NCI-H69 (cell line): ENCODE measurements at regions not wholly inside any gene's neighbourhood (a gene's known extent, or its start where the extent isn't known, plus 50 kb on each side); places are given as distances from the start of the nearest gene placed in this dataset.
"Not testable (repeated sequence)": the region's sequence is repeated elsewhere in the genome, so short reads cannot be mapped to it uniquely, and the experiment has no call there.

Experiments used
- DNase-seq: peaks from one replicate; lab custom pipeline; 2025; lab: John Stamatoyannopoulos, UW

DNA sequence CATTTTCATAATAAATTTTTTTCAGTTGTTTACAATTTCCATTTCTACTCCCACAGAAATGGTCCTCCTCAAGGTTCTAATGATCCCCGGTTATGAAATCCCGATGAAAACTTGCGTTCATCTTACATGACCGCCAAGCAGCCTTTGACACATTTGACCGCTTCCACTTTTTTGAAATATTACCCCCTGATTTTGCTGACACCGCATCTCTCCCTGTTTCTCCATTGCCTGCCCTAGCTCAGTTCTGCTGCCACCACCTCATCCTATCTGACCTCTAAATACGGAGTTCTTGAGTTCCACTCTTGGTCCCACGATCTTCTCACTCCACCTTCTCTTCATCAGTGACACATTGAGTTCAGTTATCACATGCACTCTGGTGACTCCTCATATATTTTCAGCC is 74.1 kb downstream of the SLC35B3 start:
- no peak for DNase-seq

DNA sequence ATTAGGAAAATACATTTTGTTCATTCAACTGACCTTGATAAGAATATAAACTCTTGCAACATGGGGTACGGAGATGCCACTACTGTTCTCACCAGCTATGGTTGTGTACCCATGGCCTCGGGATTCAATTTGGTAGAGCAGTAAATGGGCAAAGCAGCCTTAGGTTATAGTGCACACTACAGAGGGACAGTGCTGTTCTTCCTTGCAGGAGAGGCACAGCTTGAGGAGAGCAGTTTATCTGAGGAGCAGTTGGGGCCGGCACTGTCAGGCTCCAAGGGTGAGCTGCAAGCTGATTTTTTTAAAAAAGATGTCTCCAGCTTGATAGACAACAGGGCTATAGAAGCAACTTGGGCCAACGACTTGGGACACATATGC is 82.4 kb downstream of the SLC35B3 start:
- peak; percentile 41 for DNase-seq

DNA sequence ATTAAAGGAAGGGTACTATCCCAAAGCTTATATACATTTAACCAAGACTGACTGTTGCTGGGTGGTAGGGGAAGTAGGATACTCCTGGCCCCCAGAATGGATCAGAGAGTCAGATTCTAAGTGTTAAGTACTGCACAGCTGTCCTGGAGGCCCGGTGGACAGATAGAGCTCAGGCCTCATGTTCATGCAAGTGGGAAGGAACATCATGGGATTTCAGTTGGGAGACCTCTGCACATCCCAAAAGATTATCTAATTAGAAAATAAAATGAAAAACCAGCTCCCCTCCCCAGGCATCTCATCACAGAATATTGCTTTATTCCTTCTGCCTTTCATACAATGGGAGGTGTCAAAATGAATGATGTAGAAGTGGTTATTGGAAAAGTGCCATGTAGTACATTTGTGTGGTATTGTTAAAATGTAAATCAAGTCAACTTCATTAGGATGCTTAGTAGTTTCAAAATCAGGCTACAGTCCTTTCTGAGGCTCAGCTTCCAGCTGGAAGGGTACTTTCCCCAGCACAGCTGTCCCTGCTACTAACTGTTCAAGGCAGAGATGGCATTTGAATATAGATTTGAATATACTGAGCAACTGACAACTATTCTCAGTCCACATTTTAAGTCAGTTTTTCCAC is 82.9 kb downstream of the SLC35B3 start:
- DNase-seq, result peak; percentile 89

DNA sequence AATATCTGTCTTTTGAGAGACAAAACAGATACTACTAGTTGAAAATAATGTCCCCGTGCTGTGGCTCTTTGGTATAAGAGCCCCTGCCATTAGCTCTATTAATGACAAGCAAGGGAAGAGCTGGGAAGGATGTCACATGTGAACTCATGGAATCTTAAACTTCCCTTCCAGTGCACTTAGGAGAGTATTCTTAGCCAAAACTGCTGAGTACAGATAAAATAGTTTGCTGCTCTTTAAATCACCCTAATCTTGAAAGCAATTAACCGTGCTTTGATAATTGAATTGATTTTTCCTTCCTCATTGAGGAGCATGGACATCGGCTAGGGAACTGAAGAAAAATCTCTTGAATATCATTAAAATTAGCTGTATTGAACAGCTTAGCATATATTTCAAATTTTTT is 91.7 kb downstream of the SLC35B3 start:
- no peak for DNase-seq

DNA sequence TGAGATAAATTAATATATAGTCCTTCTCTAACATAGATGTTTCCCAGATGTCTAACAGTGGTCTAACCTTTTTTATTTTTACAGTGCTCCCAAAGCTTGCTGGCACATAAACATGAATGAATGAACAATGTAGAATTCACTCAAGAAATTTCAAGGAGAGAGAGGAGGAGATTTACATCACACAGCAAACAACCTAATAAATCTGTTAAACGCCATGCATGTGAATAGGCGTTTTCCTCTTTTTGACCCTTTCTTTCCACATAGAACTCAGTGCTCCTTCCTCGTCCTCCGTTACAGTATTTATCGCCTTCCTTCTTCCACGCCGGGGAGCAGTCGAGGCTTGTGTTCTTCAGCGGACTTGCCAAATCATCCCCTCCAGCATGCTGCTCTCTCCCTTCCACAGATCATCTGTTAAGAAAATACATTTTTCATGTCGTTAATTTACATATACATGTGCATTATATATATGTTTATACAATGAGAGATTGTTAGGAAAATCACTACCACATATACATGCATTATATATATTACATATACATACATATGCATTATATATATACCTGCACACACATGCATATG is 93.0 kb downstream of the SLC35B3 start:
- DNase-seq, result no peak

DNA sequence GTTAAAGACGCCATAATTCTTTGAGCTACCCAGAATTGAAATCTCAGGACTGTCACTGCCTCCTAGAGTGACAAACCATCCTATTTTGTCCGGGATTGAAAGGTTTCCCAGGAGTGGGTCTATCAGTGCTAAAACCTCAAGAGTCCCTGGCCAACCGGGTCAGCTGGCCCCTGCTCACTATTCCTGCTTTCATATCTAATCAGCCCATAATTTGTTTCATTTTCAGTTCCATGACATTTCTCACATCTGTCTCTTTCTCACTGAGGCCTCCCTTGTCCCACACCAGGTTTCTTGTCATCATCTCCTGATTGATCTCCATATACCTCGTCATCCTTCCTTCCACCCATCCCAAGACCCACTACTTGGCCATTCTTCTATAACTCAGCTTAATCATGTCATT is 98.2 kb downstream of the SLC35B3 start:
- no peak for DNase-seq

DNA sequence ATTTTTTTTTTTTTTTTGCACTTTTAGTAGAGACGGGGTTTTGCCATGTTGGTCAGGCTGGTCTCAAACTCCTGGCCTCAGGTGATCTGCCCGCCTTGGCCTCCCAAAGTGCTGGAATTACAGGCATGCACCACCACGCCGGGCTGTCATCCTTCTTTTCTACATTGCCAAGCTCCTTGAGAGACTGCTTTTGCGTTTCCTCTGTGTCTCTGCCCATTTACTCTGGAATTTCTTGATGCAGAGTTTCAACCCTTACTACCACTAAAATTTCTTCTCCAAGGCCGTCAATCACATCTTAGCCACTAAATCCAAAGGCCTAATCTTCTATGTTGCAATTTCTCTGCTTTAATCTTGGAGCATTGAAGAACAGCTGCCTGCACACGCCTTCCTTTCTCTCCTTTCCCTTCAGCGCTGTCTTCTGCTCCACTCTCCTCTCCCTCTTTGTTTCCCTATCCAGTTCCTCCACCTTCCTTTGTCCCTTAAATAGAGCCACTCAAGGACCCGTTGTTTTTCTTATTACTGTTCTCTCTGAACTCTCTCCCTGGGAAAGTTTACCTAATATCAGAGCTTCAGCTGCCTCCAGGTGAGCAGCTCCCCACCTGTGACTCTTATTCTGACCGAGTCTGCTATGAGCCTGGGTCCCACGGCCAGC is 98.8 kb downstream of the SLC35B3 start:
- no peak for DNase-seq

DNA sequence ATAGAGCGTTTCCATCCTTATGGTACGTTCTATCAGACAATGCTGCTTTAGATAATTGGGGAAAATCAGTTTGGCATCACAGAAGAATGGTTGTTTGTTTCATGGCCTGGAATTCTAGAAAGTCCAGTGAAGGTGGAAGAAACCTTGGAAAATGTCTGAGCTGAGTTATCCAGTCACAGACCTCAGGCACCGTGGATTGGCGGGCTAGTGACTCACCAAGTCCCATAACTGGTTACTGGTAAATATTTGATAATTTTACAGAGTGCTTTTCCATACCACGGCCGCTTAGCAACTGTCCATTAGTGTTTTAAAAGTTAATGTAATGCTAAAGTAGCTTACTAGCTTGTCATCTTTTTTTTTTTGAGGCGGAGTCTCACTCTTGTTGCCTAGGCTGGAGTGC is 99.4 kb downstream of the SLC35B3 start:
- no peak for DNase-seq

DNA sequence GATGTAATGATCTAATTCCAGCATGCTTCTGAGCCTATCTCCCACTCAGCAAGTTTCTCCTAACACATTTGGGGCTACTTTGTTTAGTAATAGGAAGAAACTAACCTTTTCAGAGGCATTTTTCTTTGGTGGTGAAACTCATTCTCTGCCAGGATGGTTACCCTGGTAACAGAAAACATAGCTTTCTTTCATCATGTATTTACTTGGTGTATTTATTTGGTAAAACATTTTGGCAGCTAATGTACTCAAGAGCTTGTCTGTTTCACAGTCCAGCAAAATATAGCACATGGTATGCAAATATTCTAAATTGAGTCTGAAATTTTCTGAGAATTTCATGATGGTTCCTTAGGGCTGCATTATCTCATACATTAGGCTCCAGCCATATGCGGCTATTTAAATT is 100.0 kb downstream of the SLC35B3 start:
- DNase-seq, result no peak

DNA sequence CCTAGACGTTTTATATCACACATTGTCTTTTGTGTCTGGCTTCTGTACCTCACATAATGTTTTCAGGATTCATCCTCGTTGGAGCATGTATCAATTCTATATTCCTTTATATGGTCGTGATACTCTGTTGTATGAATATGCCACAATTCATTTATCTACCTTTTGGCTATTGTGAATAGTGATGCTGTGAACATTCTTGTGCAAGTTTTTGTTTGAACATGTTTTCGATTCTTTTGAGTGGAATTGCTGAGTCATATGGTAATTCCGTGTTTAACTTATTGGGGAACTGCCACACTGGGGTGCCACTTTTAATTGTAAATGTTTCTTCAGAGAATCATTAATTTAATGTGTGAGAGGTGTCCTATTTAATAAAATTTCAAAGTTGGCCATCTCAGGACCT is 101.2 kb downstream of the SLC35B3 start:
- DNase-seq, result no peak

DNA sequence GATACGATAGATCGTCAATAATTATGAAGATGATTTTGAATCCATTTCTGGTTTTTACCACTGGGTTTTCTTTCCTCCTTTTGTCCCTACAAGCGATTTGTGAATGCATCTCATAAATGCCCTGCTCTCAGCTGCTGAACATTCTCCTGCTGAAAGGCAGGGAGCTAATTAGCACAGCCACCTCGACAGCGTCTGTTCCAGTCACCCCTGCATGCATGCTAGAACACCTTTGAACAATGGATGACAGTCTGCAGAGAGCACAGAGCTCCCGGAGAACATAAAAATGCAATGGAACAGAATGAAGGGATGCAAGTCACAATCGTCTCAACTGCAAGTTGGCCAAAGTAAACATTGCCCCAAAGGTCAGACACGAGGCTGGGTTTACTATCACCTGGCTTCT is 105.8 kb downstream of the SLC35B3 start:
- peak; percentile 93 for DNase-seq

DNA sequence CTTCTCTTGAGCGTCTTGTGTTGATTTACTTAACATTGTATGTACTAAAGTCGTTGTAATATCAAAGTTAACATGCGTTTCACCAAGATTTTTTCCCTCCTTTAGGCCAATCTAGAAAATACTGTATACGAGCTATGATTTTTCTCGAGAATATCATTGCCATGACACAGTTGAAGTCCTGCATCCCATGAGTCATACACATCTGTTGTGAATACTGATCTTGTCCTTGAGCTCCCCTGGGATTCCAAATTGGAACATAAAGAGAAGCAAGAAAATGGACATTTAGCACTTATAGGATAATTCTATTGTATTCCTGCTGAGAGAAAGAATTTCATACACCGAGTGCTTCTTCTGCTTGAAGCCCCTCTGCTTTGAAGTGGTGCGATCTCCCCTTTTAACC is 109.6 kb downstream of the SLC35B3 start:
- DNase-seq, result no peak

DNA sequence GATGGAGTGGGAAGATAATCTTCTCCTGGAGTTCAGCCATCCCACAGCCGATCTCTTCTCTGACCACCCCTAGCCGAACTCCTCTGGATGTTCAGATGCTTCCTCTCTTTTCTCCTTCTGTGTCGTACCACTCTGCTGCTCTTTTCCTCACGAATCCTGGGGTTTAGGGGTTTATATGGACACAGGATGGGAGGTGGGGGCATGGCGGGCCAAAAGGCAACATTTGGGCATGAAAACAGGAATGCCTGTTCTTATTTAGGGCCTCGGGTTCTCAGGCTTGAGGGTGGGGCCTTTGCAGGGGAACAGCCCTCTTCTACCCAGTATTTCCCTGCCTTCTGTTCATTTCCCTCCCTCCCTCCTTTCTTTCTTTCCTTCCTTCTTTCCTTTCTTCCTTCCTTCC is 112.7 kb downstream of the SLC35B3 start:
- no peak for DNase-seq

DNA sequence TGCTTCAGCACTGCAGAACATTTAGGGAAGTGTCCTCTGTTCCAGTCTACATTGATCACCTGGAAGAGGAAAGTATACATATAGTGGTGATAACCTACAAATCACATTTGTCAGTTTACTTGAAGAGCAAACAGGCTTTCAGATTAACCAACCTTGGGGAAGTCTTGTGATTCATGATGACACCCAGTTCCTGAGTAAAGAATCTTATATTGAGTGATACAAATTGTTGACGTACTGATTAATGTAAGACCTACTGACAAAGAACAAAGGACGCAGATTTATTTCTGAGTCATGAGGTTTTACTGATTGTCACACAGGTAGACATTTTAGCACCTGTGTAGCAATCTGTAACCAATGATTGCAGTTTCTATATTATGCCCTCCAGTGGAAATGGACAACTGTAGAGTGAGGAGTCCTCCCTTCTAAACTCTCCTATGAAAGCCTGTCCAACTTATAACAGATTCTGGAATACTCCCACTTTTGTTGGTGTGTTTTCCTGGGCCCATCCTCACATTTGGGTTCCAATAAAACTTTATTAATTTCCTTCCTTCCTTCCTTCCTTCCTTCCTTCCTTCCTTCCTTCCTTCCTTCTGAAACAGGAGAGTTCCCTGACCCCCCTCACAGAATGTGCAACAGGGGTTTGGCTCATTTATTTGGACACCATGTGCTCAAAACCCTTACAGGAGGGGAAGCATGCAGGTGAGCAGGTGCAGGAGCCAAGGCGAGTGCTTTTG is 113.5 kb downstream of the SLC35B3 start:
- no peak for DNase-seq

DNA sequence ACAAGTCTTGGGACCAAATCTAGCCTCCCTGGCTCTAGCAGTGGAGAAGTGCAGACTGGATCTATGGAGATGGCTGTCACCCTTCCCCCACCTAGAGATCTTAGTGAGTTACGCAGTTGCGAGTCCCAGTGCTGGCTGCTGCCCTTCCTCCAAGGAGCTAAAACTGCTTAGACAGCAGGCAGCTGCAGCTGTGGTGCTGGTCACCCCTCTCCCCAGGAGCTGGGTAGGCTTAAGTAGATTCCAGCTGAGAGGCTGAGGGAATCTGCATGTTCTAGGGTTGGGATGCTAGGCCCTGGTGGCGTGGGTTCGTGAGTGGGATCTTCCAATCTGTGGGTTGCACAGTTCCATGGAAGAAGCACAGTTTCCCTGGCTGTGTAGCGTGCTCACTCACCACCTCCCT is 120.2 kb downstream of the SLC35B3 start:
- DNase-seq, result no peak

DNA sequence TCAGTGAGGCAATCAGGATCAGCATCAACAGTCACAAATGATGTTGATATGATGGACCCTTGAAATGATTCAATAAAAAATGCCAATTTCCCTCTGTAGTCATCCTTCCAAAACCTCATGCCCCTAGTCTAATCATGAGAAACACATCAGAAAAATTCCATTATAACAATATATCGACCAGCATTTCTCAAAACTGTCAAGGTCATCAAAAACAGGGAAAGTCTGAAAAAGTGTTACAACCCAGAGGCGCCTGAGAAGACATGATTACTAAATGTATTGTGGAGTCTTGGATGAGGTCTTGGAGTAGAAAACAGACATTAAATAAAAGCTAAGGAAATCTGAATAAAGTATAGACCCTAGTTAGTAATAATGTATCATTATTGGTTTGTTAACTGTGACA is 133.8 kb downstream of the SLC35B3 start:
- DNase-seq, result no peak

DNA sequence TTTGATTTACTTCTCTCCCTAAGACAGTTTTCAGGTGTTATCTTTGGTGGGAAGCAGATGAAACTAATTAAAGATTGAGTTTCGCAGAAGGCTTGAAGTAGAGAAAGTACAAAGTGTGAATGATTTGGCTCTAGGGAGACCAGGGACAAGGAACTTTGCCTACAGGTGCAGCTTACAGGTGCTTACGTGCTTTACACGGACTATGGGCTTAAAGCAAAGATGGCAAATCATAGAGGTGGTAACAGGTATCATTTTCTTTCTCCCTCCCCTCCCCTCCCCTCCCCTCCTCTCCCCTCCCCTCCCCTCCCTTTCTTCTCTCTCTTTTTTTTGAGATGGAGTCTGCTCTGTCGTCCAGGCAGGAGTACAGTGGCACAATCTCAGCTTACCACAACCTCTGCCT is 136.3 kb downstream of the SLC35B3 start:
- DNase-seq, result no peak

DNA sequence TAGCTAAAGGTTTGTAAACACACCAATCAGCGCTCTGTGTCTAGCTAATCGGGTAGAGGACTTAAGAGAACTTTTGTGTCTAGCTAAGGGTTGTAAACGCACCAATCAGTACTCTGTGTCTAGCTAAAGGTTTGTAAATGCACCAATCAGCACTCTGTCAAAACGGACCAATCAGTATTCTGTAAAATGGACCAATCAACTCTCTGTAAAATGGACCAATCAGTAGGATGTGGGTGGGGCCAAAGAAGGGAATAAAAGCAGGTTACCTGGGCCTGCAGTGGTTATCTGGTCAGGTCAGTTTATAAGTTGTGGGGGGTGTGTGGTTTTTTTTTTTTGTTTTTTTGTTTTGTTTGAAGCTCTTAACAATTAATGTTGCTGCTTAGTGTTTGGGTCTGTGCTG is 152.4 kb downstream of the SLC35B3 start:
- not testable (repeated sequence) for DNase-seq

DNA sequence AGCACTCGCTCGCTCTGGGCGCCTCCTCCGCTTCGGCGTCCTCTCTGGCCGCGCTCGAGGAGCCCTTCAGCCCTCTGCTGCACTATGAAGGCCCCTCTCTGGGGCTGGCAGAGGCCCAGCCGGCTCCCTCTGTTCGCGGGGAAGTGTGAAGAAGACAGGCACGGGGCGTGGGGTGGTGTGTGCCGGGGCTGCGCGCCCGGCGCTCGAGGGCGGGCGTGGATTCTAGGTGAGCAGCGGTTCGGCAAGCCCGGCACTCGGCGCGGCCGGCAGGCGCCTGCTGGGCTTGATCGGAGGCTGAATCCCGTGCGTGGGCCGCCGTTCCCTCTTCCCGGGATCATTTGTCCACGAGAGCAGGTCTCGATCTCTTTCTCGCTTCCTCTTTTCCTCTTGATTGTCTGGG is 153.0 kb downstream of the SLC35B3 start:
- DNase-seq, result no peak

DNA sequence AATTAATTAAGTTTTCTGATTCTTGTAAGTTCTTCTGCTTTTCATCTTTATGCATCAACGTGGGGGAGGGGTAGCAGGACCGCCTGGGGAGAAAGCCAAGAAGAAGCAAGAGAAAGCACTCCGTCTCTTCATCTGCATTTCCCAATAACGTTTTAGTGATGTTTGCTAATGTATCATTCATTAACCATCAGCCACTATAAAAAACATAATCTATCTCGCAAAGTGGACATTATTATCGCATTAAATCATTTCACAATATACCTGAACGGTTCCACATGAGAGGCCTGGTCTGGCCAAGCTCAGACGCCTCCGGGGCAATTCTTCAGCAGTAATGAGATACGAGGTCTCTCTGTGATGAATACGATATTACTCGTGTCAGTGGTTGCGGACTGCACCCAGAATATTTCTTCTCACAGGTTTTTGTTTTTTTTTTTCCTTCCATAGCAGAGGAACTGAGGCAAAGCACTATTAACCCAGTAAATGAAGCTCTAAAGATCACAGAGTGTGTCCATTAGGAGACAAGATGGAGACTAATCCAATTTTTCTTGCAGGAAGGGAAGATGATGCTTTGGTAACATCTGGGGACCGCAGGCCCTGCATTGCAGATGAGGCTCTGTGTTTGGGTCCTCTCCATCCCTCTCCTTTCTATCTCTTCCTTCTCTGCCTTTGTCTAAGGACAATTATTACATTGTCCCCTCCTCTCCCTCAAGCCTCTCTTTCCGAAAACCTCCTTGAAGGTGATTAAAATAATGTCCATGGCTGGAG is 156.1 kb downstream of the SLC35B3 start:
- DNase-seq, result peak; percentile 69

DNA sequence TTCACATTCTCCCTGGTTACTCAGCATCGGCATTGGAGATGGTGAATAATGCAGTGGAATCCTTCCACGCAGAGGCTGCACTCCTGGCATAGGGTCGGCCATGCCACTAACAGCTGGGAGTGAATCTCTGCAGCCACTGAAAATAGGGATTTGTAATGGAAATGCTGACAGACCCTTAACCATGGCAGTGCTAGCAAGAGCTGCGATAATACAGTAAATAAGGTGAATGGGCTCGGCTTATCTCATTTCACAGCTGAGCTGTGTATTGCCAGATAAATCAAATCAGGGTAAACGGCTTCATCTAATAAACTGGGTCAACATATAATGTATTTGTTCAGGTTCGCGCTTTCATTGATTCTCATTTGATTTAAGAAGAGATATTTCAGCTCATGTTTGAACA is 156.8 kb downstream of the SLC35B3 start:
- no peak for DNase-seq

DNA sequence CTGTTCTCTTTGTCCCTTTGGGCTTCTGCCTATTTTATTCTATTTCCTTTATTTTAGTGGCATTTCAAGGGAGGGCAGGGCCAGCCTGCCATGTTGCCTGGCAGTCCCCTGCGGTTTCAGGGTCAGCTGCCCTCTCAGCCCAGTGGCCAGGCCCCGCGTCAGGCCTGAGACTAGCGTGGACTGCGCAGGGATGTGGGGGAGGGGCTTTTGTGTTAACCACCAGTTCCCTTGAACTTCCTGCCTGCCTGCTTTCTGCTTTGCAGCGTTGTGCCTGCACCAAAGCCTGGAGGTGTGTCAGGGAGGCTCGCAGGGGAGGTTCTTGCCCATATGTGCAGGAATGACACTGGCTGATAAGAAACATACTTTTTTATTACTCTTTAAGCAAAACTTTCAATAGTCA is 157.6 kb downstream of the SLC35B3 start:
- DNase-seq, result no peak
